Bone marrow (tissue), 2 donors: ENCODE measurements at regions not wholly inside any gene's neighbourhood (a gene's known extent, or its start where the extent isn't known, plus 50 kb on each side); places are given as distances from the start of the nearest gene placed in this dataset.
"Not testable (repeated sequence)": the region's sequence is repeated elsewhere in the genome, so short reads cannot be mapped to it uniquely, and the experiment has no call there.

Experiments used
- DNase-seq, 2 donors: peaks; one replicate each; lab custom pipeline; 2025; lab: John Stamatoyannopoulos, UW

DNA sequence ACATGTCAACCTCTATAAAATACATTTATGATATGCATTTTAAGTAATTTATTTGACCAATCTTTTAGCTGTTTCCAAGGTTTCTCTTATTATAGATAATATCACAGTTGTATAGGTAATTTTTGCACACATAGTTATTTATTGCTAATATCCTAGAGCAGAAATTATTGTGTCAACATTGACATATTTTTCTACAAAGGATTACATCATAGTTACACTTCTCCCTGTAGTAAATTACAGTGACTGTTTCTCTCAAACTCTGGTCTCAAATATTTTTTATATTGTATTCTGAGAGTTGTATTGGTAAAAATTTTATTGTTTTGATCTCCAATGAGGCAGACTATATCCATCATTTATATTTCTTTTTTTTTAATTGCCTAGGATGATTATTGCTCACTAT, 714.4 kb upstream of the CDH6 start:
- DNase-seq, result no peak

DNA sequence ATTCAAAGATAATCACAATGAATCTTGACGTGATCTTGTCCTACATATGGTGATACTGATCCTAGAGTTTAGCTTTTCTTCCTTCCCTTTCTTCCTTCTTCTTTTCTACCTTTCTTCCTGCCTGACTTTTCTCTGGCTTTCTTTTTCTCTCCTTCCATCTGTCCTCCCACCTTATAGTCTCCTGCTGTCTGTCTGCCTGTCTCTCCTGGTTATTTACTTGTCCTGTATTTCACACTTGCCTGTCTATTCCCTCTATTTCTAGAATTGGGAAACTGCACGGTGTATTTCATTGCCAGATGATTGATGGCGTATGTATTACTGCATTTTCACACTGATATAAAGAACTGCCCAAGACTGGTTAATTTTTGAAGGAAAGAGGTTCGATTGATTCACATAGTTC, 718.1 kb upstream of the CDH6 start:
- no peak for DNase-seq

DNA sequence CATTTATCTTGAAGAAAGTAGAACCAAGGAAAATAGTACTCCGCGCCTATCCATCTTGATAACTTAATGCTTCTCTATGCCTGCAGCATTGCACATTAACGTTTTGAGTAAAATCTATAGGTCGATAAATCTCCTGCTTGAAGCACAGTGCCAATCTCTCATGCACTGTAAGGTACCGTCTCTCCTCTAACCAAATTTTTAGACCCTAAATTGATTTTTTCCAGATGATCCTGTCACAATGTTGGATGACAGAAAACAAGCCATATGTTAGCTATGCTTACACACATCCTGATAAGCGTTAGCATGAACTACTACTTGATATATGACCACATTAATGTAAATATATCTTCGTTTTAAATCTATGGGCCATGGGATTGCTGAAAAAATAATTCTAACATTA, 723.8 kb upstream of the CDH6 start:
- no peak for DNase-seq

DNA sequence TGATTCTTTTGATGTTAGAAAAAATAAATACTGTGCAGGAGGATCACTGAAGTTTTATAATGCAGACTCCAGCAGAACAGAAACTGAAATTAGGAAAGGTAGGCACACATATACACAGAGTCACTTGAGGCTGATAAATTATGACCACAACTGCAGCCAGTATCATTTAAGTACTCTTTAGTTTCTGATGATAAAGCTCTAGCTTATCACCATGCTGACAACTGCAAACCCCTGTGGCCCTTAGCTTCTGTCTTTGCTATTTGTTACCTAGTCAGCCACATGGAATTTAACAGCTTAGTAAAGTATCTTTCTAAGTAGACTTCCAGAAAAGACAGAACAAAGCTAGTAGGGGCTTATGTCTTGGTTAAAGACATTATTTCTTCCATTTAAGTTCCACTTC, 734.8 kb upstream of the CDH6 start:
- DNase-seq, result no peak

DNA sequence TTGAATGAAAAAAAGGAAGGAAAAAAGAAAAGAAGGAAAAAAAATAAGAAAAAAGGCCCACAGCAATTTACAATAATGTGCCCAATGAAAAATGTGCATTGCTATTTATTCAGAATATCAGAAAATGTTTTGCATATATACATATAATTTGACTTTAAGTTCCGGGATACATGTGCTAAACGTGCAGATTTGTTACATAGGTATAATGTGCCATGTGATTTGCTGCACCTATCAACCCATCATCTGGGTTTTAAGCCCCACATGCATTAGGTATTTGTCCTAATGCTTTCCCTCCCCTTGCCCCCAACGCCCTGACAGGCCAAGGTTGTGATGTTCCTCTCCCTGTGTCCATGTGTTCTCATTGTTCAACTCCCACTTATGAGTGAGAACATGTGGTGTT, 738.0 kb upstream of the CDH6 start:
- DNase-seq, result not testable (repeated sequence)

DNA sequence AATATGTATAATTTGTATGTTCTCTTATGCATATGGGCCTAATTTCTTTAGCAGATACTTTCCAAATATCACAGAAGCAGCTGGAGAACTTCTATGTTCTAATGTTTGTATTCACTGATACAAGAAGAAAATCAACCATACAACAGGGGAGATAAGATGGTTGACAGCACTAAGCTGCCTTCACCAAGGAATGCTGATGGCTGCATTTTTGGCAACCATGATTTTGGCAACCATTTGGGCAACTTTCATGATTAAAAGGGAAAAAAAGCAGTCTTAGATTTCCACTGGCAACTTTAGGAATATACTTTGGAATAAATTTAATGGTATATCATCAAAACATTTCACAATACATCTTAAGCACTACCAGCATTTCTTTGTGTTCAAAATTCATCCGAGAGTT, 740.3 kb upstream of the CDH6 start:
- DNase-seq, result no peak

DNA sequence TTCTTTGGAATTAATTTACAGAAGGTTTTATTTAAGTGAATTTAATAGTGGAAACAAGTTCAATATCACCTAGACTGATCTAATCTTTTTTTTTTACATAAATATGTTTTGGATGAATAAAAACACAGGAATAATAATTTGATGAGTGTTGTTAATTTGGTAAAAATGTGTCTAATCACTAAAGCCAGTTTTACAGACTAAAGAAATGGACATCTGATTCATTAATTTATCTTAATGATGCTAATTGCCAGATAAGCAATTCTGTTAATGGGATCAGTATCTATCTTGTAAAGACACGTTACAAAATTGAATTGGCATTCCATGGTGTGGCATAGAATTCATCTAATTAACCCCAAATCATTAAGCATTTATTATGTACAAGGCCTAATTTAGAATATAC, 743.3 kb upstream of the CDH6 start:
- no peak for DNase-seq

DNA sequence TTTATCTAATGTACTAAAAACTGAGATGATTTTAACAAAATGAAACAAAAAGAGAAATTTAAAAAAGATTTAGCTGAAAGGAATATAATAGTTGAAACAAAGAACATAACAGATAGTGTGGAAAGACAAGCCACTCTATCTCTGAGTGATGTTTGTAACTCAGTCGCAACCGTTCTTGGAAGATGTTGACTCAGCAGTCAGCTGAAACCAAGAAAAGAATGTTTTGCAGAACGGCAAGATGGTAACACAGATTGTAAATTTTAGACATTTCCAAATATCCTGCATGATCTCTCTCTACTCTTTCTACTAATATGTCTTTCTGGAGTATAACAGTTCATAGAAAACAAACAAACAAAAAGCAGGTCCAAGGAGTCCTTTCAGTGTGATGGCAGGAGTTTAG, 746.1 kb upstream of the CDH6 start:
- no peak for DNase-seq

DNA sequence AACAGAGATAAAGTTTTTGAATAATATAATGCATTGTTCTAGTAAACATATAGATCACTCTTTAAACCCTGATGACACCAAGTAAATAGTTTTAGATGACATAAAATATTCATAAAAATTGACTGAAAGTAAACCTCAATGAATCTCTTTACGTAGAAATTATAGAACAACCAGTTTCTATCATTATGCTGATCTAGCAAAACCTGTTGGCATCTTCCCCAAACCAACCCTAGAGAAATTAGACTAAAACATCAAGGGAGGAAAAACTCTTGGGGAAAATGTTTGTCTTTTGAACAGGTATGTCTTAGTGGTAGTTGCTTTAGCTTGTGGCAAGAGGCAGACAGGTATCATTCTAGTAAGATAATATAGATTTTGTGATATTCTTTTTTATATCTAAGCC, 747.0 kb upstream of the CDH6 start:
- DNase-seq, result no peak

DNA sequence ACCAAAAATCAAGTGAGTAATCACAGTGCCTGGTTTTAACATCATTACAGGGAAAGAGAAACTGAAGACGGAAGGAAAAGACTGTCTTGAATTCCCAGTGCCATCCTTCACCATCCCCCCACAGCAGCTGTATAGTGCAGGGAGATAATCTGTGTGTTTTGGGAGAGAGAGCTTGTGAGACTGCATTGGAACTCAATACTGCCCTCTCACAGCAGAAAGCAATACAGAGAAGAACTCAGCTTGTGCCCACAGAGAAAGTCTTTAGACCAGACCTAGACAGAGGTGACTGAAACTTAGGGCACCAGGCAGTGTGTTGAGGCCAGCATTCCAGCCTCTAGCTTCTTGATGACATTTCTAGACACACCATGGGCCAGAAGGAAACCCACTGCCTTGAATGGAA, 754.7 kb upstream of the CDH6 start:
- no peak for DNase-seq

DNA sequence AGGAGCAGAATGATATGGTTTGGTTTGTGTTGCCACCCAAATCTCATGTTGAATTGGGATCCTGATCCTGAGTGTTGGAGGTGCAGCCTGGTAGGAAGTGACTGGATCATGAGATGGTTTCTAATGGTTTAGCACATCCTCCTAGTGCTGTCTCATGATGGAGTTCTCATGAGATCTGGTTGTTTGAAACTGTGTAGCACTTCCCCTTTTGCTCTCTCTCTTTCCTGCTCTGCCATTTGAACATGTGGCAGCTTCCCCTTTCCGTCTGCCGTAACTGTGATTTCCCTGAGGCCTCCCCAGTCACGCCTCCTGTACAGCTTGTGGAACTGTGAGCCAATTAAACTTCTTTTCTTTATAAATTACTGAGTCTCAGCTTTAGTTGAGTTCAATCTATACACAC, 756.8 kb upstream of the CDH6 start:
- peak in 1 of 2 donors; percentile 17 for DNase-seq

DNA sequence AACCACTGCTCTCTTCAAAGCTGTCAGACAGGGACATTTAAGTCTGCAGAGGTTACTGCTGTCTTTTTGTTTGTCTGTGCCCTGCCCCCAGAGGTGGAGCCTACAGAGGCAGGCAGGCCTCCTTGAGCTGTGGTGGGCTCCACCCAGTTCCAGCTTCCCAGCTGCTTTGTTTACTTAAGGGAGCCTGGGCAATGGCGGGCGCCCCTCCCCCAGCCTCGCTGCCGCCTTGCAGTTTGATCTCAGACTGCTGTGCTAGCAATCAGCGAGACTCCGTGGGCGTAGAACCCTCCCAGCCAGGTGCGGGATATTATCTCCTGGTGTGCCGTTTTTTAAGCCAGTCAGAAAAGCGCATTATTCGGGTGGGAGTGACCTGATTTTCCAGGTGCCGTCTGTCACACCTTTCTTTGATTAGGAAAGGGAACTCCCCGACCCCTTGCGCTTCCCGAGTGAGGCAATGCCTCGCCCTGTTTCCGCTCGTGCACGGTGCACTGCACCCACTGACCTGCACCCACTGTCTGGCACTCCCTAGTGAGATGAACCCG, 764.5 kb upstream of the CDH6 start:
- DNase-seq, result not testable (repeated sequence)

DNA sequence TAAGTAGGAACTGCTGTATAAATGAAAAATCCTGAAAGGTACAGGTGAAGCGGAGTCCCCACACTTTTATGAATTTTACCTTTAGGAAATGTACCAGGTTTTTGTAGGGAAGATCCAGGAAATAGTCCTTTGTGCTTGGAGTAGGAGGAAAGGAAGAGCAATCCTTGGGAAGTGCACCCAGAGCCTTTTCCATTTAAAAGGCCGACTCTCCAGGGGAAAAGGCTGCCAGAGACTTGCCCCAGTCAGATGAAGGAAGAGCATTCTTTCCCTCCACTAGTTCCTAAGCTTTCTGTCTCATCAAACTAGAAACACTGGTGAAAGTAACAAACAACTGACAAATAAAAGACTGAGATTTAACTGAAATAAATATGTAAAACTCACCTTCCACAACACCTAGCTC, 779.4 kb upstream of the CDH6 start:
- no peak for DNase-seq

DNA sequence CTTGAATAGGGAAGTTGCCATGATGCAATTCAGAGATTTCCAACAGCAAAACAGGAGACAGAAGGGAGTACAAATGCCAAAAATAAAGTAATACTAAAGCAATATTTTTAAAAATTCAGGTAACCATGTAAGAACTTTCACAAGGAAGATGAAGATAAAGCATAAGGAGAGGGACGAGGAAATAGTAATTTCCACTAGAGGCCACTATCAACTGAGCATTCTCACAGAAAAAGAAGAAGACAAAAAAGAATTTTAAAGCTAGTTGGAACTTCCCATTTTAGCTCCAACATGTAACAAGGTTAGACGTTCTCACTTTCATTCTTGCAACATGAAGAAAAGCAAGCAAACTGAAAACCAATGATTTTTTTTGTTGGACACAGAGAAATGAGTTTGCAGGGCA, 779.9 kb upstream of the CDH6 start:
- DNase-seq, result no peak

DNA sequence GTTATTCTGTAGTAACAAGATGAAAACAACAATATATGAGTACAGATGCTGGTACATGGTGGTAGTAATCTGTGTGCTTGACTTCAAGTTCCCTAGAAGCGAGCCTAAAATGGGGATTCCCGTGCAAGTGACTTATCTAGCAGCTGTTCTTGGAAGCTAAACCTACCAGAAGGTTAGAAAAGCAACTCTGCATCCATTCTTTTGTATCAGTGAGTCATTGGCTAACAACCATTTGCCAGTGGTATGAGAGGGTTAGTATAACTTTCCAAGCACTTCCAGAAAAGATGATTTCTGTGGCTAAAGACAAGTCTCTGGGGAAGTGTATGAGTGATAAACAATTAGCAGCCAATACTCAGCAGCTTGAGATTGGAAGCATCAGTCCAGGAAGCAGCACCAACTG, 787.7 kb upstream of the CDH6 start:
- DNase-seq, result no peak

DNA sequence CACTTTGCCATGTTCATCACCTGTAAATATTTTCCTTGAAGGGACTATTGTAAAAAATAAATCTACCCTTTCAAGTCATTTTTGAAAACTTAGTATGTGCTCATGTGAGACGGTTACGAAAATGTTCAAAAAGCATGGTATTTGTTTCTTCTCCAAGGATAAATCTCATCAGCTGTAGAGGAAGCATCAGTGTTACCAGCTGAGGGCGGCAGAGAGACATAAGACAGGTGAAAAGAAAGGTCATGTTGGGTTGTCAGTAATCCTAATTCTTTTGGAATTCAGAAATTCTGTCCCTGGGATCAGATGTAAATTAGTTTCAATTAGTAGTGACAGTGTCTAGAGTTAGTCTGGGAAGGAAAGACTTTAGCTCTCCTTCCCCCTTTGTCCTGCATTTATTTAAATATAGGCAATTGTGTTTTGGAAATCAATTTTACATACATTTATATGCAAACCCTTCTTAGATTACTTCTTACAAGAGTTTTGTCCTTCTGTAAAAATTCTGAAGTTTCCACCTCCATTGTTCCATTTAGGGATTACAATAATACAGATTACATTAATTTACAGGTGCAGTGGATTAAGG, 791.9 kb upstream of the CDH6 start:
- DNase-seq, result no peak

DNA sequence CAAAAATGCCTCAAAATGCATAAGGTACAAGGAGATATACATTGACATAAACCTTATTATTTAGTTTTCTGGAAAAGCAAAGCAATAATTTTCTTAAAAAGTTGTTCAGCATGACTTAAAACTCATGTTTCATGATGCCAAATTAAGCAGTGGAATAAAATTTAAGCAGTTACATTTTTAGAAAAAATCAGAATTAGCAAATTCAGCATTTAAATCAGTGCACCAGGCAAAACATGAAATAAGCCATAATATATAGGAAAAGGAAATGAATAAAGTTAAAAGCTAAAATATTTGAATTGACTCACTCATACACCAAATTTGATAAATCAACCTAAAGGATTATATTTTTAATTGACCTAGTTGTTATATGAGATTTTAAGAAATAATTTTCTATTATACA, 795.1 kb upstream of the CDH6 start:
- DNase-seq, result no peak

DNA sequence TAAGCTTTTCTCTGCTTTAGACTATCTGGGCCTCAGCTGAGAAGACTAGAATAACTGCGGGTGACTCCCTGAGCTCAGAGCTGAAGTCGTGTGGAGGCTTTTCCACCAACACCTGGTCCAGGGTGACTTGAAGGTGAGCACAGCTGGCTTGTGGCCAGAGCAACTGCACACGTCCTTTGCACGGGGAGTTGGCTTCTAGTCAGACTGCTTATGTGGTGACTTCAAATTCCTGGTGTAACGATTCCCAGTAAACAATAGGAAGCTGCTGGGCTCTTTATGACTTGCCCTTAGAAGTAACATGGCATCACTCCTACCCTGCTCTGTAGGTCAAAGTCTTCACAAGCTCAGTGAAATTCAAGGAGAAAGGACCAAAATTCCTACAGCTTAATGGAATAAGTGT, 800.6 kb upstream of the CDH6 start:
- DNase-seq, result no peak

DNA sequence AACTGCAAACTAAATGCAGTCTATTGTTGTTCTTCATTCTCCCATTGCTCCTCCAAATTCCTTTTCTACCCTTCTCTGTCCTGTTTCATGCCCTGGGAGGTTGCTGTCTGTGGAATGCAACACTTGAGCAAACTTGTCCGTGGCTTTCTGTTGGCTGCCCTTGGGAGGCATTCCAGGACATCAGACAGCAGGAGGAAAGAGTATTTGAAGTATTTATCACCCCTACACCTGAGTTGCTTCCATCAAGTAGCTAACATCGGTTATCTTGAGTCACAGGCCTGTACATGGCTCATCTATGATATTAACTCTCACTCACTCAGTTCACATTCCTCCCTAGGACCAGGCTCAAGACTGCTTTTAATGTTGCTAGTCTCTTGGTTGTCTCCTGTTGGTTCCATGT, 803.4 kb upstream of the CDH6 start:
- DNase-seq, result no peak

DNA sequence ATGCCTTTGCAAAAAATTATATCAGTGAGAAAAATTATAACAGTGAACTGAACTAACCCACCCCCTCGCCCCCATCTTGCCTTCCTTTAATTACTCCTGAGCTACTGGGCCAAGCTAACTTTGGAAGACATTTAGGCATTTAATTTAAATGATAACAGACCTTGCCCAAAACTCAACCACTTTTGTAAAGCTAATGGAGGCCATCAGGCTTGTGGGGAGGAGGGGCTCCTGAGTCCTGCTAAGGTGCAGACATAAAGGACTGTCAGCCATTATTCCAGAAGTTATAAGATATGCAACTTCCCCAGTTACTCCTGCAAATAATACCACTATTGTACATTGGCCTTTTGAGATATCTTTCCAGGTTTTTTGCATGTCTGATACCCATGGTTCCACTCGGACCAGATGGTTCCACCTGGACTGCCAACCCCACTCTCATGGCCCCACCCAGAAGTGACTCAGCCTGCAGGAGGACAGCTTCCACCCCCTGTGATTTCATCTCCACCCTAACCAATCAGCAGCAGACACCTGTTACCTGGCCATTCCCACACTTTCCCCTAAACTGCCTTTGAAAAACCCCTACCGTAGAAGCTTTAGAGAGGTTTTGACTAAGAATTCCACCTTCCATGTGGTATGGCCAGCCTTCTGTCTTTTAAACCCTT, 805.4 kb upstream of the CDH6 start:
- DNase-seq, result no peak

DNA sequence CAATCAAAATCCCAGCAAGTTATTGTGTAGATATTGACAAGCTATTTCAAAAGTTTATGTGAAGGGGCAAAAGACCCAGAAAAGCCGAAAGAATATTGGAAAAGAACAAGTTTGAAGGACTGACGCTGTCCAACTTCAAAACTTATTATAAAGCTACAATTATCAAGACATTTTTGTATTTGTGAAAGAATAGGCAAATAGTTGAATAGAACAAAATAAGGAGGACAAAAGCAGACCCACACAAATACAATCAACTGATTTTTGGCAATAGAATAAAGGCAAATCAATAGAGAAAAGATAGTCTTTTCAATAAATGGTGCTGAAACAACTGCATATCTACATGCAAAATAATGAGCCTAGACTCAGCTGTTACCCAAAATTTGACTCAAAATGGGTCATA, 807.7 kb upstream of the CDH6 start:
- no peak for DNase-seq

DNA sequence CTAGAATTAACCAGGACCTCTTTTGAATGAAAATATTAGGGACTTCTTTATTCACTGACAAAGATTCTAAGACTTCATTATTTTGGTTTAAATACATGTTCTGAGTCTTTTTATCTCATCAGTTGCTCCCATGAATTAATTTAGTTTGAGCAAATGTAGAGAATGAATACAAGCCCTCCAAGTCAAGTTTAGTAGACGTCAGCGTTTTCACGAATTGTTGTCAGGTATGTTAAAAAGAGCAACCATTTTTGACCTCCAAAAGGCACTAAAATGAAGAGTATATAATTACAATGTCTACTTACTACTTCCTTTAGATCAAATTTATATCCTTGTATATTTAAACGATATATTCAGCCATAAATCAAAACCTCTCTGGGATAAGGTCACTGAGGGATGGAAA, 809.3 kb upstream of the CDH6 start:
- no peak for DNase-seq

DNA sequence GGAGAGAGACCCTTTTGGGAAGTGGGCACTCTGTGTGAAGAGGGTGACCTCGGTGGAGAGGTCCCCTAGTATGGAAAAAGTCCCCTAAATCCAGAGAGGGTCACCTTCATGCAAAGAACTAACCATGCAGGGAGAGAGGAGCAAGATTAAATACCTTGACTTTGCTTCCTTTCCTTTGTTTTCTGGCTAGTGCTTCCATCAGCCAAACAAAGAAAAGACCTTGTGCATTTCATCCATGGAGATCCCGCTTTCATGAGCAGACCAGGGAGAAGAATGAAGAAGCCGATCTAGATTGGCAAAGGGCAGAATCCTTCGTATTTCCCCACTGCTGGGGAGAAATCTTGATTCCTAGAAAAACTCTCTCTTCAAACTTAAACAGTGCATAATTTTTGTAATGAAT, 813.3 kb upstream of the CDH6 start:
- DNase-seq, result no peak

DNA sequence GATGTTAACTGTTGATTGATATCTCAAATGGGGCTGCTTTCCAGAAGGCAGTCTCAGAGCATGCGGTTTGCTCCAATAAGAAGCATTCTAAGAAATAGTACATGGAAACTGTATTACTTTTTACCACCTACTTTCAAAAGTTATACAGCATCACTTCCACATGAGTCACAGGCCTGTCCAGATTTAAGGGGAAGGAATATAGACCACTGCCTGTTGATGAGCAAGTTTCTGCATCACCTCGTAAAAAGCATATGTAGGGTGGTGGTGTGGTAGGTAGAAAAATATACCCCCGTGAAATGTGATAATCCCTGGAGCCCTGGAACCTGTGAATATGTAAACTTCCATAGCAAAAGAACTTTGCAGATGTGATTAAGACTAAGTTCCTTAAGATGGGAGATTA, 816.6 kb upstream of the CDH6 start:
- no peak for DNase-seq
